ENCODE measurements at regions not wholly inside any gene's neighbourhood (a gene's known extent, or its start where the extent isn't known, plus 50 kb on each side); places are given as distances from the start of the nearest gene placed in this dataset.

DNA sequence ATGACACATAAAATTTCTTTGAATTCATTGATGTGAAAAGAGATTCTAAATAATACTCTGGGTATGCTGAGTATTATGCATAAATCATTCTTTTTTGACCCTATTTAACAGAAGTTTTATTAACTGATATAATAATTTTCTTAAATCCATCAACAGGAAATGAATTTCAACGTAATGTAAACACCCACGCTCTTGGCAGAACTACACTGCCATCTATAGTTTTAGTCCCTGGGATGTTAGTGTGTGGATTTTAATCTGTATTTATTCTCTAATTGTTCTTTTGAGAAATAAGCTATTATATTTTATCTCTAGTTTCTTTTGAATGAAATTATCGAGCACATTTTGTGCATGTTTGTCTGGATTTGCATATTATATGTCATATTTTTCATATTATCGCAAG lies 666.8 kb upstream of the NDST4 start:
- no peak for DNase-seq (ENCODE audit: low spot score)

DNA sequence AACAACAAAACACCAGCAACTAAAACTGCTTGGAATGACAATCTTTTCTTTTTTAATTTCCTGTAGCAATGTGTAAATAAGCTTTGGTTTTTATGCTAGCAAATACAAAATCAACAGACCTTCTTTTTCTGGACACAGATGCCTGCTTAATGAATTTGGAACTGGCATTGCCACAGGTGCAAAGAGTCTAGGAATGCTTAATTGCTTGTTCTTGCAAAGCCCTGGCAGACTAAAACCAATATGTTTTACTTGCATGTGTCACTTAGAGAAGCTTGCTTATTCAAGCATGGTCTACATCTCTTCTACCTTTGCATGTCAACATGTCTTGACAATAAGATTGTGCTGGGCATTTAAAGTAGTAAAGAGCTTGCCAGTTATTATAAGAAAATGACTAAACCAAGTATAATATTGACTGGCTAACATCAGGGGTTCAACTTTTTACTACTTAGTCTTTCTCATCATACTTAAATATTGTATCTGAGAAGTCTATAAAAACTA lies 656.7 kb upstream of the NDST4 start:
- DNase-seq (ENCODE audit: low spot score), result no peak

DNA sequence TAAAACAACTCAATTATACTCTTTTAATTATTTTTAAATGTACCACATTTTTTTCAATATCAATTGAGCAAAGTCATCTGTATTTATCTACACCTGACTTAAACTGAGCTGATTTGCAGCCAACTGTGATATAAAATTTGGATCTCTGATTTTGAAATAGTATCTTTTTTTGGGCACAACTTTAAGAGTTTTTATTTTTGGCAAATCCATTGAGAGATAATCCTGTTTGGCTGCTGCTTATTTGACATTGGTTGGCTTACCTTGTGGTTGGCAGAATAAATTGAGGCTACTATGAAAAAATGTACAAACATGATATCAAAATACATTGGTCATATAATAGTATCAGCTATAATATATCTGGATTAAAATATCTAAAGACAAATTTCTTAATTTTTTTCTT lies 656.0 kb upstream of the NDST4 start:
- no peak for DNase-seq (ENCODE audit: low spot score)

DNA sequence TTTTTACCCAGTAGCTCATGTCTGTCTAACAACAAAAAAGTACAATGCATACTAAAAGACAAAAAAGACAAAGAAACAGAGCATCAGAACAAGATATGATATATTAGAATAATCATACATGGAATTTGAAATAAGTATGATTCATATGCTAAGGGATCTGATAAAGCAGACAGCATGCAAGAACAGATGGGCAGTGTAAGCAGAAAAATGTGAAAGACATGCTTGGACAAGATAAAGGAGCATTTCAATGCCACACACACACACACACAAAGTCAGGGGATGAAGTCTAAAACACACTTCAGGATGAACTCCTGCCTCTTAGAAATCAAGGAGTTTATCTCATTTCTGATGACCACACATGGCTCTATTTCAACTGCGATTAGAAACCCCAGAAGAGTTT lies 649.6 kb upstream of the NDST4 start:
- no peak for DNase-seq (ENCODE audit: low spot score)

DNA sequence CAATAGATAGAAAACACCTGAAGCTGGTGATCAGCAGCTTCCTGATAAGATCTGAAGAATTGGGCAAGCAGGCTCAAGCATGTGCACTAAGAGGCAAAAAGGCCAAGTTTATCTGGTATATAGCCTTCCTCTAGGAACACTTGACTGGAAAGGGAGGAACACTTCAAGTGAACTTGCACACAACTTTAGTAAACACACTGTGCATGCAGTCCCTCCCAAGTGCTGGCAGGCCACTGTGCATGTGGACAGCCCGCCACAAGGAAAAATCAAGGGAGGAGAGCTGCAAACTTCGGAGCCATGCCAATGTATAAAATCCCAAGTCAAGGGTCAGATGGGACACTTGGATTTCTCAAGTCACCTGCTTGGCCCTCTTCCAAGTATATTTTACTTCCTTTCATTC lies 645.8 kb upstream of the NDST4 start:
- no peak for DNase-seq (ENCODE audit: low spot score)

DNA sequence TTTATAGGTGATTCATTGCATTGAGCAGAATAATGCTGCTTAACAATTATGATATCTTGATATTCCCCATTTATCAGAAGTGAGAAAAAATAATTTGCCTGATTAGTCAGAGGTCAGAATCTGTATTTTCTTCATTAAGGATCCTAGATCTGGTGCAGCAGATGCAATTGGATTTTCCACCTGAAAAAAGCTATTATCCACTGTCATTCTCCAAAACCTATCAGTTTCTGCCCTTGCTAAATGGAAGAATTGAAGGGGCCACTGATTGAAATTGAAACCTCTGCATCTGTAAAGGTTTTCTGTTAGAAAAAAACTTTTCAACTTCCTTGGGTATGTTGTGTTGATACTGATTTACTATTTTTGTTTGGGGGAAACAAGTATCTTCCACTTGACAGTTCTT lies 636.0 kb upstream of the NDST4 start:
- no peak for DNase-seq (ENCODE audit: low spot score)

DNA sequence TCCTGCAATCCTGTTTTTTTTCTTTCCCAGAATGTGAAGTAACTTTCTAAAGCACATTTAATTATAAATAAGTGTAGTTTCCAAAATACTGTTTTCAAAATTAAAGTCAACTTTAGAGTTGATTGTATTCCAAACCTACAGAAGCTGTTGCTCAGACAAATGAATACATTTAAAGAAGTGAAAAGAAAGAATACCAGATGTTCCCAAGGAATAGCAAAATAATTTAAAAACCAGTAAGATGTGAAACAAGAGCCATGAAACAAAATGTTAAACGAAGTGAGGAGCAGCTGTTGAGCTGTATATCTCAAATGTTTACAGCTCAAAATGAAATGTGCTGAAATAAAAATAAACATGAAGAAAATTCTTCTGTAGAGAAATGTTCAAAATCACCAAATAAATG lies 627.4 kb upstream of the NDST4 start:
- no peak for DNase-seq (ENCODE audit: low spot score)

DNA sequence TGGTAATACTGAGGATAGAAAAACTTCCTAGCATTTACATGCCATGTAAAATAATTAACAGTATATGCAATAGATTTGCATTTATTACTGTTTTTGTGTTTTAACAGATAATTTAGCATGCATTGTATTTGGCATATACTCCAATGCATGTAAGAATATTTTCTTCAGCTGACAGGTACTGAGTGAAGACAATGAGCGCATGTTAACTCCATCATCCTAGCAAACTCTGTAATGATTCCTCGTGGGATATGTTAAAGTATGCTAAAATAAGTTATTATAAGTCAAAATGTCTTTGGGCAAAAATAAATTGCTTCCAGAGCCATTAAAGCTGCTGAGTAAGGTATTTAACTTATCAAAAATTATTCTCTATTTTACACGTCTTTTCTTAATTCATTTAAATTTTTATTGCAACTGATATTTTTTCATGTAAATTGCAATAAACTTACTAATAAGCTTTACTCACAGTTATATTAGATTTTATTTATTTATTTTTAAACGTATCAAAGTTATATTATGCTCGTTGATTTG lies 616.4 kb upstream of the NDST4 start:
- no peak for DNase-seq (ENCODE audit: low spot score)

DNA sequence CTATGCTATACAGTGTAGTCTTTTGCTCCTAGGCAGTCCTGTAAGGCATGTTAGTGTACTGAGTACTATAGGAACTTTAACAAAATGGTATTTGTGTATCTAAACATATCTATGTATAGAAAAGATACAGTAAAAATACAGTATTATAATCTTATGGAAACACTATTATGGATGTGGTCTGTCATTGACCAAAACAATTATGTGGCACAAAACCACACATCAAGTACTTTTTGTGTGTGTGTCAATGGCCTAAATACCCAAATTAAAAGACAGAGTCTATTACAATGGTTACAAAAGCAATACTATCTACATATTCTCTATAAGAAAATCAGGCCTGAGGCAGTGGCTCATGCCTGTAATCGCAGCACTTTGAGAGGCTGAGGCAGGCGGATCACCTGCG lies 610.2 kb upstream of the NDST4 start:
- DNase-seq (ENCODE audit: low spot score), result no peak

DNA sequence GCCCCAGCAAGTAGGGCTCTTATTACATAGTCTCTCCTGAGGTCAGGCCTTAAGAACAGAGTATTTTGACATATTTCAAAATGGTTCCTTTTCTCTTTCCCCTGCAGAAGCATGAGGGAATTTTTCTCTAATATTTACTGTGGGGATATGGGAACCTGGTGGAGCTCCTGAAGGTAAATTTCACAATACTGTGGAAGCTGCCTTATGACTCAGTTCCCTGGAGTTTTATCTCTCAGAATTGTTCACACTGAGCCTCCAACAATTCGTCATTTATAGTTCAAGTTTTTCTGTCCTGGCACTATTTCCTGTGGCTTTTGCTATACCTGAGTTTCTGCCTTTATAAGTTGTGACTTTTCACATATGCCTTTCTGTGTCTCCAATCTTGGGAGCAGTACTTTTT lies 607.2 kb upstream of the NDST4 start:
- DNase-seq (ENCODE audit: low spot score), result no peak

DNA sequence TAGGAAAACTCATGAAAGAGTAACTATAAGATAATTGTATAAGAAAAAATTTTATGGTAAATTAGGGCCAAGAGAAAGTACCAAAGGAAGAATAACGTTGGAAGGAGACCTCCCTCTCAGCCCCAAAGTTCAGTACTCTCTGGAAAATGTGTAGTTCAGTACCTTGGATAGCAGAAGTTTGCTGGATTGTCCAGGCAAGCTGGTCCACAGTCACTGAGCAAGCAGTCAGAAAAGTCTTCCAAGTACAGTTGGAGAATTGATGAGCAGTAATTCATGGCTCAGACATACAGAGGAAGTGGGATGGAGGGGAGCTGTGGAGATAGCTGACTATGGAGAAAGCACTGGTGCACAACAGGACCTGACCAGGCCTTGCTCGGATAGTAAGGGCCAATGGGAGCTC lies 598.2 kb upstream of the NDST4 start:
- no peak for DNase-seq (ENCODE audit: low spot score)

DNA sequence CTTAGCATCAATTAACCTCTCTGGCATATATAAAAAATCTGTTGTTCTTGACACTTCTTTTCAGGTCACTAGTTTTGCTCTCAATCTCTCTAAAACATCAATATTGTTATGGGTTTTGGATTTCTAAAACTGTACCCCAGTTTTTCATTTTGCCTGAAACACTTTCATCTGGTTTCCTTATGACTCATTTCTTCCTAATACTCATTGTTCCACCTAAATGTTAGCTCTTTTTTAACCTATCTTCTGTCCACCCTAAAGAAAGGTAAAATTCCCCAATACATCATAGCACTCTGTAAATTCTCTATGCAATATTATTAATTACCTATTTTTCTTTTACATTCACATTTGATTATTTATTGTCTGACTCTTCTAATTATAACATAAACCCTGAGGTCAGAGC lies 575.5 kb upstream of the NDST4 start:
- DNase-seq (ENCODE audit: low spot score), result no peak

DNA sequence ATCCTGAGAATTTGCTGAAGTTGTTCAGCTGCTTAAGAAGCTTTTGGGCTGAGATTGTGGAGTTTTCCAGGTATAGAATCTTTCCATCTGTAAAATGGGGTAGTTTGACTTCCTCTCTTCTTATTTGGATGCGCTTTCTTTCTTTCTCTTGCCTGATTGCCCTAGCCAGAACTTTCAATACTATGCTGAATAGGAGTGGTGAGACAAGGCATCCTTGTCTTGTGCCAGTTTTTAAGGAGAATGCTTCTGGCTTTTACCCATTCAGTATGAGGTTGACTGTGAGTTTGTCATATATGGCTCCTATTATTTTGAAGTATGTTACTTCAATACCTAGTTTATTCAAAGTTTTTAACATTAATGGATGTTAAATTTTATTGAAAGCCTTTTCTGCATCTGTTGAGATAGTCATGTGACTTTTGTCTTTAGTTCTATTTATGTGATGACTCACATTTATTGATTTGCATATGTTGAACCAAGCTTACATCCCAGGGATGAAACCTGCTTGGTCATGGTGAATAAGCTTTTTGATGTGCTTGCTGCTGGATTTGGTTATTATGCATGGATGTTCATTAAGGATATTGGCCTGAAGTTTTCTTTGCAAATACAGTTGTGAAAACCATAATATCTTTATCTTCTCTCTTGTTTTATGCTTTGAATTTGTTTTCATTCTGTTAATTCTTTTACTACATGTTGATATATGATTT lies 573.8 kb upstream of the NDST4 start:
- DNase-seq (ENCODE audit: low spot score), result no peak

DNA sequence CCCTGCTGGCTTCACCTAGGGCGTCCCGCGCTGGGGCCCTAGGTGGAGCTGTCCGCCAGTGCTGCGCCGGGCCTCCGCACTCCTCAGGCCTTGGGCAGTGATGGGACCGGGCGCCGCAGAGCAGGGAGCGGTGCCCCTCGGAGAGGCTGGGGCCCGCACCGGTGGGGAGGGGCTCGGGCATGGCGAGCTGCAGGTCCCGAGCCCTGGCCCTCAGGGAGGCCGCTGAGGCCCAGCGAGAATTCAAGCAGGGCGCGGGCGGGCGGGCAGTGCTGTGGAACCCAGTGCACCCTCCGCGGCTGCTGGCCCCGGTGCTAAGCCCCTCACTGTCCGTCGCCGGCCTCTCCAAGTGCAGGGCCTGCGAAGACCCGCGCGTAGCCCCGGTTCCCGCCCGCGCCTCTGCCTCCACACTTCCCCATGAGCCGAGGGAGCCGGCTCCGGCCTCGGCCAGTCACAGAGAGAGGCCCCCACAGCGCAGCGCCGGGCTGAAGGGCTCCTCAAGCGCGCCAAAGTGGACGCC lies 565.1 kb upstream of the NDST4 start:
- DNase-seq (ENCODE audit: low spot score), result no peak

DNA sequence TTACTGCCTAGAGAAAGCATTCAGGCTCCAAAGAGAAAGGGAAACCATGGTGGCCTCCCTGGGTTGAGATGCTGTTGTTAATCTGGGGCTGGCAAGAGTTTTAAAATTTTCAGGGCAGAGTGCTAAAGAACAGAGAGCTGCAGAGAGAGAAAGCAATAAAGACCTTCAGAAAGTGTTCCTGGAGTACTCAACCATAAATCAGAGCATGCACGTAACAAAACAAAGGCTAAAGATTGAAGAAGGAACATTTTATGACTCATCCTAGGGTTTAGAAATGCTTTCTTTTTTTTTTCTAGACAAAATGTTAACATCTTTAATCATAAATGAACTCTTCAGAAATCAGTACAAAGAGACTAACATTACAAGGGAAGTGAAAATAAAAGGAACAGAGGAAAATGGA lies 562.3 kb upstream of the NDST4 start:
- no peak for DNase-seq (ENCODE audit: low spot score)

DNA sequence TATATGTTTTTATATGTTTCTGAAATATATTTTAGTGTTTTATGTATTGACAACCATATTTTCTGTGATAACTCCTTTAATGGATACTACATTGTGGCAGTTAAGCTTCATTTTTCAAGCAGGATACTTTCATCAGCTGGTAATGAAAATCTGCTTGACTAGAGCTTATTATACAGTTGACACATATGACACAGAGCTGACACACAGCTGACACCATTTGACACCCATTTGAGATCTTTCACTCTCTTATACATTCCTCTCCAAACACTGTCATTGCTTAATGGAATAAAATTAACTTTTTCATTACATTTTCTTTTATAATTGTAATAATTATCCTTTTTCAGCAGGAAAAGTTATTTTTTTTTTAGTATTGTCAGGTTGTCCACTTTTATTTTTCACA lies 561.1 kb upstream of the NDST4 start:
- DNase-seq (ENCODE audit: low spot score), result no peak

DNA sequence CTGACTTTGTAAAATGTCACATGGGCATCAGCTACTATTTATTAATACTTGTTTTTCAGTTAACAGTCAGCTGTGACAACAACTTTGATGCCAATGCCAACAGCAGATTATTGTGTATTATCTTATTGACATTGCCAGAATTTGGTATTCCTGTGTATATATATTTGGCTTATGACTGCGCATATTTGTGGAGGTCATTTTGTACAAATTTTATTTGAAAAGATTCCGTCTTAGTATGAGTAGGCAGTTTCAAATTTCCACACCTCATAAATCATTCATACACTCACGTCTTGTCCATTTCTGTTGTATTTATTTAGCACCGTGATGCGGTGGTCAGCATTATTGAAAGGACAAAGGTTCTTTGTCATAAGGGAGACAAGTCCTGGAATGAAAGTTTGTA lies 558.2 kb upstream of the NDST4 start:
- DNase-seq (ENCODE audit: low spot score), result no peak

DNA sequence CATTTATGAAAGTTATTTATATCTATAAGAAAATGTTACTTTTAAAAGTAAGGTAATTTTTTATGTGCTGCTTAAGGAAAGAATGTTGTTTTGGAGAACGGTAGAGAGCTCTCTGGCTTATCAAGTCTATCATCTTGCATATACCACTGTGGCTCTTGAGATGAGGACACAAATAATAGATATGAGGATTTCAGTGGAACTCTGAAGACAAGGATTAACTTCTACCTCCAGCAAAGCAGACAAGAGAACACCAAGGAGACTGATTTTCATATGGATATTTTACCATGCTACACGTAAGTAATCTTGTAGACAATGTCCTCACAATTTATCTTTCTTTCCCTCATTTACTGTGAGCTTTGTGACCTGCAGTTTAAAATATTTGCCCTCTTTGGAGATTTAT lies 557.5 kb upstream of the NDST4 start:
- no peak for DNase-seq (ENCODE audit: low spot score)

DNA sequence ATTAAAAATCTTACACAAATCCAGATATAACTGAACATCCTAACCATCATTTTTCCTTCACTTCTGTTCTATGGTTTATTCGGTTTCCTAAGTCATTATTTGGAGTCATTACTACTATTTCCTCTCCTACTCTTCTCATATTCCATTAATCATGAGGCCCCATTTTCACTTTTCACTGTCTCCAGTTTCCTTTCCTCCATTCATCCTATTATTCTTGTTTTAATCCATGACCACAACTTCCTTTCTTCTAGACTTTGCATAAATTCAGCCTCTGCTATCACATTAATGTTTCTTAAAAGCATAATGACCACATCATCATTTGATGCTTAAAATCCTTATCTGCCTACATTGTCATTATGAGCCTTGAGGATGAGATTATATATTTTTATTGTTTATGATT lies 555.0 kb upstream of the NDST4 start:
- no peak for DNase-seq (ENCODE audit: low spot score)

DNA sequence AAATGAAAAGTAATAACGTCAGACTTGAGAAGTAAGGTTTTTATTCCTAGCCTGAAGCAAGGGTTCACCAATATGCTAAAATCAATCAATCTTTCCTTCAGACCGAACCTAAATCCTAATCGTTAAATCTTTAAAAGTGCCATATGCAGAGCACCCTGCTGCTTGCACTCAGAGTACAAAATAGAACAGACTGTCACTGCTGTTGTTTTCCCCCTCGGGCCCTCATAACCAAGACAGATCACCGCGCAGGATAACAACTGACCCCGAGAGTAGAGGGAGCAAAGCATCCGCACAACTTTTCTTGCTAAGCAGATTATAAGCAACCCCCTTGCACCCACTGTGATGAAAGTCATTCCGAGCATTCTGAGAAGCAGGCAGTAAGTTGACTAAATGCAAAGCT lies 550.9 kb upstream of the NDST4 start:
- no peak for DNase-seq (ENCODE audit: low spot score)

DNA sequence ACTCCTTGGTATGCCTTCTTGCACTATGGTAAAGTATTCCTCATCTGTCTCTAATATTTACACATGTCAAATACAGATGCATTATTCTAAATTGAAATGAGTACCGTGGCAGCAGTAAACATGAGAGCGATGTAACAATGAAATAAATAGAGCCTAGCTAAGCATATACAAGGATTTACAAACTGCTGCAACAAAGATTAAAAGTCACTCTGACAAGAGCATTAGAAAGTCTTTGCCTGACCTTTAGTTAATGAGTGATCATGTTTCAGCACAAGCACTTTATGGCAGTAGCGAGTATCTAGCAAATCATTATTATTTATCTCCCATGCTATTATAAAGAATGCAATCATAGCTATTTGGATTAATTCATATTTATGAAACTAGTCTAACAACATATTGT lies 547.0 kb upstream of the NDST4 start:
- no peak for DNase-seq (ENCODE audit: low spot score)

DNA sequence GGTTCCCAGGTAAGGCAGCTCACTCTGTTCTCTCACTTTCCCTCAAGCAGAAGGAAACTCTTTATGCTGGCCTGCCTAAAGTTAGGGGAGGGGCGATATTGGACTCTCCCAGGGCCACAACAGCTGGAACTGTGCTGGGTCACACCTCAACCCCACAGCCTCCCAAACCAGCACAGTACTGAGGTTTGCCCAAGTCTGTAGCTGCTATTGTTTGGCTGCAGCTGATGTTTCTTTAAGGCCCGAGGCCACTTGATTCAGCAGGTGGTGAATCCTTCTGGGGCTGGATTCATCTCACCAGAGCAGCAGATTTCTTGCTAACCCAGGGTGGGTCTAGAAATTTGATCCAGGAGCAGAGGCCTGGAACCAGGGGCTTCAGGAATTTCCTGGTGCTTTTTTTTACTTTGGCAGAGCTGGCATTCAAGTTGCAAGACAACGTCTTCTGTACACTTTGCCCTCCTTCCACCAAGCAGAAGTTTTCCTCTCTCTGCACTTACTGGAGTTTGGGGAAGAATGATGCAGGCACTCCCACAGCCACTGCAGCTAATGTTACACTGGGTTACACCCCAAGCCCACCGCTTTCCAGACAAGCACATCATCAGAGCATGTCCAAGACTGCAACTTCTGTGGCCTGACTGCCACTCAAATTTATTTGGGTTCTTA lies 544.7 kb upstream of the NDST4 start:
- DNase-seq (ENCODE audit: low spot score), result no peak

DNA sequence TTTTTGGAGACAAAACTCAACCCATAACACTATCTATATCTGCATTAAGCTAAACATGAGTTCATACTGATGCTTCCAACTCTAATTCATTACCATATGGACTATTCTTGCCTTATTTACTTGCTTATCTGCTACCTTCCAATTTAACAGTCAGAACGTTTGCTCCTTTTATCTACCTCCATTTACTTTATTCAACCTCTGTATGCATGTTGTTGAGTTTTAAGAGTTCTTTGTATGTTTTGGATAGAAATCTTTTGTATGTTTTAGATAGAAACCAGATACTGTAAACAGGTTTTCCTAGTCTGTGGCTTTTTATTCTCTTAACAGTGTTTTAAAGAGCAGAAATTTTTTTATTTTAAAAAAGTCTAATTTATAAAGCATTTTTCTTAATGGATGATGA lies 542.2 kb upstream of the NDST4 start:
- DNase-seq (ENCODE audit: low spot score), result no peak

DNA sequence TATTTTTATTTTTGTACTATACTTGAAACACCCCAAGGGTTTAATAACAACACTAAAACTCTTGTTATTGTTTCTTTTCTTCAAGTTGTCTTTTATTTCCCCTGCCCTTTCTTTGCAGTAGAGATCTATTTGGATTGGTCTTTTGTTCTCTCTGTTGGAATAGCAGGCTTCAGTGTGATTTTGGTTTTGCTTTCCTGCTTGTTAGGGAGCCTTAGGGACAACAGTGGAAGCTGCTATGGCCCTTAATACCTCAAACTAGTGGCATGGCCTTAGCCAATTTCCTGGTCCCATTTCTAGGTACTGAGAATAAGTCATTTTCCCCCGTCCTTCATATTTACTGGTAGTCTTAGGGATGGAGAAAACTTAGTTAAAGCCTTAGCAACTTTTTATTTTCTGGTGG lies 535.4 kb upstream of the NDST4 start:
- DNase-seq (ENCODE audit: low spot score), result no peak

Data from activated CD4-positive, alpha-beta T cell treated with anti-CD3 and anti-CD28 coated beads, Interleukin-2, Interleukin-4, amounts not matched to agents 100 ng/mL and 50 ng/mL, durations not matched to agents 16 hours and 8 hours (primary cell).